ENCODE measurements at regions not wholly inside any gene's neighbourhood (a gene's known extent, or its start where the extent isn't known, plus 50 kb on each side); places are given as distances from the start of the nearest gene placed in this dataset.

GRCh38 chr2:52794581-52794980 lies 973.0 kb upstream of the CHAC2 start:
- Mint-ChIP-seq H3K27me3 (no peaks in the 10 kb centered on the region), H3K9me3 (peaks cover 2 to 20% (median 6%) of the 10 kb centered on the region in 5 donors), H3K36me3 (peaks cover 0 to 4% (median 0%) of the 10 kb centered on the region in 3 donors), H3K4me3 (no peak overlapping the region), H3K4me1 (no peaks in the 10 kb centered on the region), H3K27ac (no peak overlapping the region)
- ChIA-PET POLR2A (no interaction called here), CTCF (no interaction called here)
- Histone ChIP-seq H3K27ac (ENCODE audit: low read depth, low read length) (no peak overlapping the region), H3K27me3 (ENCODE audit: insufficient read depth, low read length, poor library complexity, severe bottlenecking) (no peaks in the 10 kb centered on the region), H3K4me1 (ENCODE audit: insufficient read depth, low read length) (no peaks in the 10 kb centered on the region), H3K9me3 (ENCODE audit: low read length) (no peaks in the 10 kb centered on the region), H3K36me3 (ENCODE audit: insufficient read depth, low read length) (no peaks in the 10 kb centered on the region), H3K4me3 (ENCODE audit: low read length) (no peak overlapping the region)
- DNase-seq = no peak

GRCh38 chr2:52779446-52779845 lies 988.2 kb upstream of the CHAC2 start:
- no peak for DNase-seq
- no peaks in the 10 kb centered on the region for H3K27me3 ChIP-seq (ENCODE audit: insufficient read depth, low read length, poor library complexity, severe bottlenecking)
- H3K27ac Mint-ChIP-seq = no peak overlapping the region
- H3K9me3 Mint-ChIP-seq = peaks cover 0 to 26% (median 8%) of the 10 kb centered on the region in 5 donors
- no peak overlapping the region for H3K4me3 ChIP-seq (ENCODE audit: low read length)
- no peak overlapping the region for H3K4me3 Mint-ChIP-seq
- CTCF ChIA-PET = no interaction called here
- H3K27ac ChIP-seq (ENCODE audit: low read depth, low read length) = no peak overlapping the region
- no peaks in the 10 kb centered on the region for H3K36me3 Mint-ChIP-seq
- no peaks in the 10 kb centered on the region for H3K4me1 Mint-ChIP-seq
- no peaks in the 10 kb centered on the region for H3K9me3 ChIP-seq (ENCODE audit: low read length)
- POLR2A ChIA-PET = no interaction called here
- no peaks in the 10 kb centered on the region for H3K36me3 ChIP-seq (ENCODE audit: insufficient read depth, low read length)
- no peaks in the 10 kb centered on the region for H3K4me1 ChIP-seq (ENCODE audit: insufficient read depth, low read length)
- H3K27me3 Mint-ChIP-seq = no peaks in the 10 kb centered on the region

GRCh38 chr2:52776571-52776970 lies 991.0 kb upstream of the CHAC2 start:
- Mint-ChIP-seq H3K9me3 (peaks cover 5 to 23% (median 10%) of the 10 kb centered on the region in 5 donors), H3K36me3 (no peaks in the 10 kb centered on the region), H3K4me1 (no peaks in the 10 kb centered on the region), H3K27me3 (no peaks in the 10 kb centered on the region), H3K27ac (no peak overlapping the region), H3K4me3 (no peak overlapping the region)
- no peaks in the 10 kb centered on the region for H3K36me3 ChIP-seq (ENCODE audit: insufficient read depth, low read length)
- no peak for DNase-seq
- no peak overlapping the region for H3K4me3 ChIP-seq (ENCODE audit: low read length)
- POLR2A ChIA-PET = no interaction called here
- CTCF ChIA-PET = no interaction called here
- H3K4me1 ChIP-seq (ENCODE audit: insufficient read depth, low read length) = no peaks in the 10 kb centered on the region
- H3K27ac ChIP-seq (ENCODE audit: low read depth, low read length) = no peak overlapping the region
- H3K9me3 ChIP-seq (ENCODE audit: low read length) = no peaks in the 10 kb centered on the region
- no peaks in the 10 kb centered on the region for H3K27me3 ChIP-seq (ENCODE audit: insufficient read depth, low read length, poor library complexity, severe bottlenecking)

GRCh38 chr2:52775674-52776073 lies 991.9 kb upstream of the CHAC2 start:
- DNase-seq = no peak
- Histone ChIP-seq H3K4me3 (ENCODE audit: low read length) (no peak overlapping the region), H3K9me3 (ENCODE audit: low read length) (no peaks in the 10 kb centered on the region), H3K36me3 (ENCODE audit: insufficient read depth, low read length) (no peaks in the 10 kb centered on the region), H3K27me3 (ENCODE audit: insufficient read depth, low read length, poor library complexity, severe bottlenecking) (no peaks in the 10 kb centered on the region), H3K27ac (ENCODE audit: low read depth, low read length) (no peak overlapping the region), H3K4me1 (ENCODE audit: insufficient read depth, low read length) (no peaks in the 10 kb centered on the region)
- Mint-ChIP-seq H3K27ac (no peak overlapping the region), H3K4me1 (no peaks in the 10 kb centered on the region), H3K9me3 (peaks cover 5 to 18% (median 9%) of the 10 kb centered on the region in 5 donors), H3K27me3 (no peaks in the 10 kb centered on the region), H3K36me3 (peaks cover 0 to 3% (median 0%) of the 10 kb centered on the region in 3 donors), H3K4me3 (no peak overlapping the region)
- POLR2A ChIA-PET = no interaction called here
- CTCF ChIA-PET = no interaction called here

- Mint-ChIP-seq H3K27me3 (no peaks in the 10 kb centered on the region), H3K9me3 (peaks cover 5 to 45% (median 13%) of the 10 kb centered on the region in 5 donors), H3K27ac (no peak overlapping the region), H3K4me3 (no peak overlapping the region), H3K36me3 (peaks cover 0 to 13% (median 0%) of the 10 kb centered on the region in 3 donors), H3K4me1 (no peaks in the 10 kb centered on the region)
- Histone ChIP-seq H3K36me3 (ENCODE audit: insufficient read depth, low read length) (no peaks in the 10 kb centered on the region), H3K27ac (ENCODE audit: low read depth, low read length) (no peak overlapping the region), H3K27me3 (ENCODE audit: insufficient read depth, low read length, poor library complexity, severe bottlenecking) (no peaks in the 10 kb centered on the region), H3K4me3 (ENCODE audit: low read length) (no peak overlapping the region), H3K9me3 (ENCODE audit: low read length) (no peaks in the 10 kb centered on the region), H3K4me1 (ENCODE audit: insufficient read depth, low read length) (no peaks in the 10 kb centered on the region)
- no peak for DNase-seq
- CTCF ChIA-PET = no interaction called here
- POLR2A ChIA-PET = no interaction called here
These were observed 1001.9 kb upstream of the CHAC2 start for GRCh38 chr2:52765735-52766134.

- no peak overlapping the region for H3K27ac ChIP-seq (ENCODE audit: low read depth, low read length)
- H3K4me3 Mint-ChIP-seq = no peak overlapping the region
- H3K36me3 ChIP-seq (ENCODE audit: insufficient read depth, low read length) = no peaks in the 10 kb centered on the region
- peaks cover 0 to 20% (median 0%) of the 10 kb centered on the region in 3 donors for H3K36me3 Mint-ChIP-seq
- no peaks in the 10 kb centered on the region for H3K4me1 Mint-ChIP-seq
- no peak overlapping the region for H3K4me3 ChIP-seq (ENCODE audit: low read length)
- POLR2A ChIA-PET = no interaction called here
- H3K27me3 ChIP-seq (ENCODE audit: insufficient read depth, low read length, poor library complexity, severe bottlenecking) = no peaks in the 10 kb centered on the region
- CTCF ChIA-PET = no interaction called here
- H3K4me1 ChIP-seq (ENCODE audit: insufficient read depth, low read length) = no peaks in the 10 kb centered on the region
- H3K9me3 ChIP-seq (ENCODE audit: low read length) = no peaks in the 10 kb centered on the region
- H3K9me3 Mint-ChIP-seq = peaks cover 12 to 26% (median 16%) of the 10 kb centered on the region in 5 donors
- H3K27me3 Mint-ChIP-seq = peaks cover 0 to 2% of the 10 kb centered on the region in 2 donors
- no peak overlapping the region for H3K27ac Mint-ChIP-seq
- no peak for DNase-seq
These were observed 1017.8 kb upstream of the CHAC2 start for GRCh38 chr2:52749764-52750163.

- Mint-ChIP-seq H3K4me3 (no peak overlapping the region), H3K4me1 (no peaks in the 10 kb centered on the region), H3K36me3 (peaks cover 0 to 20% (median 0%) of the 10 kb centered on the region in 3 donors), H3K9me3 (peaks cover 5 to 26% (median 14%) of the 10 kb centered on the region in 5 donors), H3K27me3 (peaks cover 0 to 2% of the 10 kb centered on the region in 2 donors), H3K27ac (no peak overlapping the region)
- Histone ChIP-seq H3K4me3 (ENCODE audit: low read length) (no peak overlapping the region), H3K27ac (ENCODE audit: low read depth, low read length) (no peak overlapping the region), H3K4me1 (ENCODE audit: insufficient read depth, low read length) (no peaks in the 10 kb centered on the region), H3K9me3 (ENCODE audit: low read length) (no peaks in the 10 kb centered on the region), H3K27me3 (ENCODE audit: insufficient read depth, low read length, poor library complexity, severe bottlenecking) (no peaks in the 10 kb centered on the region), H3K36me3 (ENCODE audit: insufficient read depth, low read length) (no peaks in the 10 kb centered on the region)
- DNase-seq = no peak
- ChIA-PET POLR2A (no interaction called here), CTCF (no interaction called here)
These were observed 1022.5 kb upstream of the CHAC2 start for GRCh38 chr2:52745144-52745543.

GRCh38 chr2:52732849-52733395 lies 1034.7 kb upstream of the CHAC2 start:
- no peaks in the 10 kb centered on the region for H3K4me1 Mint-ChIP-seq
- no peaks in the 10 kb centered on the region for H3K4me1 ChIP-seq (ENCODE audit: insufficient read depth, low read length)

More at GRCh38 chr2:52732849-52733395, 1034.7 kb upstream of the CHAC2 start:
- ChIA-PET CTCF (no interaction called here), POLR2A (no interaction called here)
- DNase-seq = no peak
- no peak overlapping the region for H3K4me3 ChIP-seq (ENCODE audit: low read length)
- Mint-ChIP-seq H3K27me3 (no peaks in the 10 kb centered on the region), H3K36me3 (peaks cover 0 to 7% (median 0%) of the 10 kb centered on the region in 3 donors), H3K9me3 (peaks cover 3 to 36% (median 11%) of the 10 kb centered on the region in 5 donors), H3K27ac (no peak overlapping the region), H3K4me3 (no peak overlapping the region)
- H3K36me3 ChIP-seq (ENCODE audit: insufficient read depth, low read length) = no peaks in the 10 kb centered on the region
- H3K9me3 ChIP-seq (ENCODE audit: low read length) = no peaks in the 10 kb centered on the region
- no peak overlapping the region for H3K27ac ChIP-seq (ENCODE audit: low read depth, low read length)
- no peaks in the 10 kb centered on the region for H3K27me3 ChIP-seq (ENCODE audit: insufficient read depth, low read length, poor library complexity, severe bottlenecking)

Data from CD8-positive, alpha-beta memory T cell (primary cell).